ENCODE measurements at regions not wholly inside any gene's neighbourhood (a gene's known extent, or its start where the extent isn't known, plus 50 kb on each side); places are given as distances from the start of the nearest gene placed in this dataset.

DNA sequence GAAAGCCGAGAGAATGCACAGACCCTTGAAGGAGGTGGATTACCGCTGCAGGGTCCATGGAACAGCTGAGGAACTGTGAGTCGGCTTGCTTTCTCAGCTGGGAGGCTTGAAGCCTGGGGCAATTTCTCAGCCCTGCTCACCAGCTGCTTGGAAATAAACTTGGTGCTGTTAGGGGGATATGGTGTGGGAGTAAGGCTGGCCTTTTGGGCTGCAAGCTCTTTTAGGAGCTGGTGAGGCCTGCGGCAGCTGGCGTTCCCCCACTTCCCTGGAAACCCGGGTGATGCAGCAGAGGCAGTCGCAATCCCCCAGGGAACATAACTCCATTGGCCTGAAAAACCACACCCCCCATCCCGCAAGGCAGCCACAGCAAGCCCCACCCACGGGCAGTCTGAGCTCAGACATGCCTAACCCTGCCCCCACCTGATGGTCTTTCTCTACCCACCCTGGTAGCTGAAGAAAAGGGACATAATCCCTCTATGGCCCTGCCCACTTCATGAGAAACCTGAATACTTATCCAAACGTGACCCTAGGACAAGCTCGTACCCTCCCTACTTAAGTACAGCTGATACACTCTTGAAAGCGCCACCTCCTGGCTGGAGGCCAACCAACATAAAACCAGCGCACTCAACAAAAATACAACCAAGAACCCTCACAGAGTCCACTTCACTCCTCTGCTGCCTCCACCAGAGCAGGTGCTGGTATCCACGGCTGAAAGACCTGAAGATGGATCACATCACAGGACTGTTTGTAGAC is 1995.8 kb downstream of the NCAM2 start:
- ChIA-PET POLR2A (no interaction called here), CTCF (no interaction called here)
- H3K4me1 ChIP-seq (ENCODE audit: control insufficient read depth, insufficient read depth, low read length), result no peaks in the 10 kb centered on the region
- no peaks in the 10 kb centered on the region for H3K9me3 ChIP-seq (ENCODE audit: control insufficient read depth, insufficient read depth, low read depth, low read length)
- no peak overlapping the region for H3K27ac ChIP-seq (ENCODE audit: low read length)
- no peaks in the 10 kb centered on the region for H3K36me3 ChIP-seq (ENCODE audit: control insufficient read depth, insufficient read depth, low read length)
- ATAC-seq (no peak), DNase-seq (ENCODE audit: low read depth, low spot score) (no peak)
- intact Hi-C loops (cut with micrococcal nuclease; ENCODE audit: unreplicated experiment) (no loop called here), in situ Hi-C loops (cut with HindIII; ENCODE audit: low pct_unique_long_range_greater_than_20kb, low sequenced_read_pairs) (no loop called here)
- no peak overlapping the region for H3K4me3 ChIP-seq (ENCODE audit: low read depth in 2 of 2, low read length in 2 of 2)
- no peaks in the 10 kb centered on the region for H3K27me3 ChIP-seq (ENCODE audit: control insufficient read depth, insufficient read depth, low read length)
- no TSS peak for BruUV-seq (replicated peaks)
- TF ChIP-seq SIN3A (IDR thresholded peaks at IDR 0.05; ENCODE audit: borderline replicate concordance, insufficient read depth, low read depth, low read length) (no peak), TCF7L2 (IDR thresholded peaks at IDR 0.05; ENCODE audit: low read depth, low read length) (no peak), POLR2AphosphoS5 (IDR thresholded peaks at IDR 0.05; ENCODE audit: low read depth, low read length) (no peak)
- TF ChIP-seq, protein P1, sequence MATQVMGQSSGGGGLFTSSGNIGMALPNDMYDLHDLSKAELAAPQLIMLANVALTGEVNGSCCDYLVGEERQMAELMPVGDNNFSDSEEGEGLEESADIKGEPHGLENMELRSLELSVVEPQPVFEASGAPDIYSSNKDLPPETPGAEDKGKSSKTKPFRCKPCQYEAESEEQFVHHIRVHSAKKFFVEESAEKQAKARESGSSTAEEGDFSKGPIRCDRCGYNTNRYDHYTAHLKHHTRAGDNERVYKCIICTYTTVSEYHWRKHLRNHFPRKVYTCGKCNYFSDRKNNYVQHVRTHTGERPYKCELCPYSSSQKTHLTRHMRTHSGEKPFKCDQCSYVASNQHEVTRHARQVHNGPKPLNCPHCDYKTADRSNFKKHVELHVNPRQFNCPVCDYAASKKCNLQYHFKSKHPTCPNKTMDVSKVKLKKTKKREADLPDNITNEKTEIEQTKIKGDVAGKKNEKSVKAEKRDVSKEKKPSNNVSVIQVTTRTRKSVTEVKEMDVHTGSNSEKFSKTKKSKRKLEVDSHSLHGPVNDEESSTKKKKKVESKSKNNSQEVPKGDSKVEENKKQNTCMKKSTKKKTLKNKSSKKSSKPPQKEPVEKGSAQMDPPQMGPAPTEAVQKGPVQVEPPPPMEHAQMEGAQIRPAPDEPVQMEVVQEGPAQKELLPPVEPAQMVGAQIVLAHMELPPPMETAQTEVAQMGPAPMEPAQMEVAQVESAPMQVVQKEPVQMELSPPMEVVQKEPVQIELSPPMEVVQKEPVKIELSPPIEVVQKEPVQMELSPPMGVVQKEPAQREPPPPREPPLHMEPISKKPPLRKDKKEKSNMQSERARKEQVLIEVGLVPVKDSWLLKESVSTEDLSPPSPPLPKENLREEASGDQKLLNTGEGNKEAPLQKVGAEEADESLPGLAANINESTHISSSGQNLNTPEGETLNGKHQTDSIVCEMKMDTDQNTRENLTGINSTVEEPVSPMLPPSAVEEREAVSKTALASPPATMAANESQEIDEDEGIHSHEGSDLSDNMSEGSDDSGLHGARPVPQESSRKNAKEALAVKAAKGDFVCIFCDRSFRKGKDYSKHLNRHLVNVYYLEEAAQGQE (IDR thresholded peaks at IDR 0.05; ENCODE audit: insufficient read depth in 1 of 2, low read depth in 2 of 2, low read length in 1 of 2), result no peak
- TF ChIP-seq, protein P2, sequence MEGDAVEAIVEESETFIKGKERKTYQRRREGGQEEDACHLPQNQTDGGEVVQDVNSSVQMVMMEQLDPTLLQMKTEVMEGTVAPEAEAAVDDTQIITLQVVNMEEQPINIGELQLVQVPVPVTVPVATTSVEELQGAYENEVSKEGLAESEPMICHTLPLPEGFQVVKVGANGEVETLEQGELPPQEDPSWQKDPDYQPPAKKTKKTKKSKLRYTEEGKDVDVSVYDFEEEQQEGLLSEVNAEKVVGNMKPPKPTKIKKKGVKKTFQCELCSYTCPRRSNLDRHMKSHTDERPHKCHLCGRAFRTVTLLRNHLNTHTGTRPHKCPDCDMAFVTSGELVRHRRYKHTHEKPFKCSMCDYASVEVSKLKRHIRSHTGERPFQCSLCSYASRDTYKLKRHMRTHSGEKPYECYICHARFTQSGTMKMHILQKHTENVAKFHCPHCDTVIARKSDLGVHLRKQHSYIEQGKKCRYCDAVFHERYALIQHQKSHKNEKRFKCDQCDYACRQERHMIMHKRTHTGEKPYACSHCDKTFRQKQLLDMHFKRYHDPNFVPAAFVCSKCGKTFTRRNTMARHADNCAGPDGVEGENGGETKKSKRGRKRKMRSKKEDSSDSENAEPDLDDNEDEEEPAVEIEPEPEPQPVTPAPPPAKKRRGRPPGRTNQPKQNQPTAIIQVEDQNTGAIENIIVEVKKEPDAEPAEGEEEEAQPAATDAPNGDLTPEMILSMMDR (IDR thresholded peaks at IDR 0.05), result no peak

DNA sequence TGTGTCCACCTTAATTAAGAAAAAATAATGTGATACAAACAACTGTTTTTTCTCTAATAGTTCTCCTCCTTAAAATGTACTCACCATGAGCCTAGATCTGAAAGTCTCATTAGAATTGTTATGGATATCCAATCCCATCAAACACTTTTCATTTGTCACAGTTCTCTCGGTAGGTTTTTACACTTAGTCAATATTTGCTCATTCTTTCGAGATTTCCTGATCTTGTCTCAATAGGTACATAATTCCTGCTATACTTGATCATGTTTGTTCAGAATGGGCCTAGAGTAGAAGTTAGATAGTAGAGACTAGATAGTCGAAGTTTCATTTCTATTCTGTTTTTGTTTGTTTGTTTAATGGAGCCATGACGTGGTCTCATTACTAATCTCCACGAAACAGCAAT is 2005.7 kb downstream of the NCAM2 start:
- H3K27me3 ChIP-seq (ENCODE audit: control insufficient read depth, insufficient read depth, low read length), result no peaks in the 10 kb centered on the region
- no peaks in the 10 kb centered on the region for H3K36me3 ChIP-seq (ENCODE audit: control insufficient read depth, insufficient read depth, low read length)
- no peaks in the 10 kb centered on the region for H3K4me1 ChIP-seq (ENCODE audit: control insufficient read depth, insufficient read depth, low read length)
- ChIA-PET POLR2A (no interaction called here), CTCF (no interaction called here)
- H3K9me3 ChIP-seq (ENCODE audit: control insufficient read depth, insufficient read depth, low read depth, low read length), result no peaks in the 10 kb centered on the region
- ATAC-seq, result no peak
- intact Hi-C loops (cut with micrococcal nuclease; ENCODE audit: unreplicated experiment) (no loop called here), in situ Hi-C loops (cut with HindIII; ENCODE audit: low pct_unique_long_range_greater_than_20kb, low sequenced_read_pairs) (no loop called here)
- no peak overlapping the region for H3K27ac ChIP-seq (ENCODE audit: low read length)
- no peak overlapping the region for H3K4me3 ChIP-seq (ENCODE audit: low read depth in 2 of 2, low read length in 2 of 2)
- BruUV-seq (replicated peaks), result no TSS peak
- DNase-seq (ENCODE audit: low read depth, low spot score), result no peak
- no peak for TF ChIP-seq TCF7L2 (IDR thresholded peaks at IDR 0.05; ENCODE audit: low read depth, low read length)
- TF ChIP-seq, protein P1 (IDR thresholded peaks at IDR 0.05; ENCODE audit: insufficient read depth in 1 of 2, low read depth in 2 of 2, low read length in 1 of 2), result no peak
- TF ChIP-seq POLR2AphosphoS5 (IDR thresholded peaks at IDR 0.05; ENCODE audit: low read depth, low read length), result no peak
- no peak for TF ChIP-seq SIN3A (IDR thresholded peaks at IDR 0.05; ENCODE audit: borderline replicate concordance, insufficient read depth, low read depth, low read length)
- TF ChIP-seq, protein P2 (IDR thresholded peaks at IDR 0.05), result no peak

Measured in Panc1 (cell line).